Activated naive CD4-positive, alpha-beta T cell treated with anti-CD3 and anti-CD28 coated beads, Interleukin-2, amount 10 ng/mL, durations not matched to agents 7 days and 5 days (primary cell): ENCODE measurements at regions not wholly inside any gene's neighbourhood (a gene's known extent, or its start where the extent isn't known, plus 50 kb on each side); places are given as distances from the start of the nearest gene placed in this dataset.
"Not testable (repeated sequence)": the region's sequence is repeated elsewhere in the genome, so short reads cannot be mapped to it uniquely, and the experiment has no call there.

Source experiments
- CTCF ChIA-PET: fragments of 350-600 bp; sonication (Branson Sonifier 250); formaldehyde crosslinking; loops from one replicate; lab custom pipeline; 2021; ENCODE audit warnings: antibody characterized with exemption; lab: Charles Lee
- DNase-seq: peaks from one replicate; pipeline ENCODE4 v3.0.0-alpha.2; 2020
- H3K27ac Mint-ChIP-seq: one replicate; pipeline ENCODE4 v1.8.0; 2021; ENCODE audit warnings: mild to moderate bottlenecking, moderate library complexity, mixed read lengths
- H3K27me3 Mint-ChIP-seq: one replicate; pipeline ENCODE4 v1.8.0; 2021; ENCODE audit warnings: mild to moderate bottlenecking, mixed read lengths
- H3K36me3 Mint-ChIP-seq: one replicate; pipeline ENCODE4 v1.8.0; 2021; ENCODE audit warnings: mixed read lengths
- H3K4me1 Mint-ChIP-seq: one replicate; pipeline ENCODE4 v1.8.0; 2021; ENCODE audit warnings: mixed read lengths
- H3K4me3 Mint-ChIP-seq: one replicate; pipeline ENCODE4 v1.8.0; 2021; ENCODE audit warnings: mild to moderate bottlenecking, moderate library complexity, mixed read lengths
- H3K9me3 Mint-ChIP-seq: one replicate; pipeline ENCODE4 v1.8.0; 2021; ENCODE audit warnings: mixed read lengths

- H3K4me1 Mint-ChIP-seq: peaks cover 35% of the 10 kb centered on the region
- peaks cover 2% of the 10 kb centered on the region for H3K36me3 Mint-ChIP-seq
- H3K27ac Mint-ChIP-seq: no peak overlapping the region
- H3K27me3 Mint-ChIP-seq: peaks cover 80% of the 10 kb centered on the region
- no peak overlapping the region for H3K4me3 Mint-ChIP-seq
- CTCF ChIA-PET: no interaction called here
- peaks cover 5% of the 10 kb centered on the region for H3K9me3 Mint-ChIP-seq
- no peak for DNase-seq
Observed at GRCh38 chr6:3913958-3914337, 64.8 kb downstream of the FAM50B start.

- CTCF ChIA-PET: no interaction called here
- peak overlapping the region; percentile 71 for H3K27ac Mint-ChIP-seq
- H3K27me3 Mint-ChIP-seq: peaks cover 78% of the 10 kb centered on the region
- H3K4me3 Mint-ChIP-seq: peak overlapping the region; percentile 60
- H3K4me1 Mint-ChIP-seq: peaks cover 35% of the 10 kb centered on the region
- DNase-seq: peak; percentile 69
- H3K36me3 Mint-ChIP-seq: peaks cover 2% of the 10 kb centered on the region
- peaks cover 5% of the 10 kb centered on the region for H3K9me3 Mint-ChIP-seq
Observed at GRCh38 chr6:3915076-3915791, 66.1 kb downstream of the FAM50B start.

GRCh38 chr6:3916211-3916610 lies 67.0 kb downstream of the FAM50B start:
- Mint-ChIP-seq H3K27ac (peak overlapping the region; percentile 12), H3K4me1 (peaks cover 35% of the 10 kb centered on the region), H3K9me3 (peaks cover 5% of the 10 kb centered on the region), H3K36me3 (peaks cover 2% of the 10 kb centered on the region), H3K4me3 (no peak overlapping the region), H3K27me3 (peaks cover 78% of the 10 kb centered on the region)
- CTCF ChIA-PET: interaction anchor here (0.8 kb wide), 1 partner anchor 63 kb away, joined by 3 read pairs; no protein-coding TSS in a partner anchor
- no peak for DNase-seq

GRCh38 chr6:3916749-3917148 lies 67.6 kb downstream of the FAM50B start:
- H3K27me3 Mint-ChIP-seq: peaks cover 78% of the 10 kb centered on the region
- not testable (repeated sequence) for H3K36me3 Mint-ChIP-seq, H3K27ac Mint-ChIP-seq, H3K9me3 Mint-ChIP-seq, DNase-seq, H3K4me3 Mint-ChIP-seq
- peaks cover 35% of the 10 kb centered on the region for H3K4me1 Mint-ChIP-seq
- CTCF ChIA-PET: interaction anchor here (0.8 to 1.1 kb wide), 2 partner anchors 16 to 62 kb away, joined by 3 to 4 read pairs; no protein-coding TSS in a partner anchor

GRCh38 chr6:3918469-3918868 lies 69.3 kb downstream of the FAM50B start:
- Mint-ChIP-seq H3K9me3 (peaks cover 5% of the 10 kb centered on the region), H3K27ac (no peak overlapping the region), H3K4me1 (peaks cover 33% of the 10 kb centered on the region), H3K4me3 (no peak overlapping the region), H3K36me3 (peaks cover 2% of the 10 kb centered on the region), H3K27me3 (peaks cover 71% of the 10 kb centered on the region)
- CTCF ChIA-PET: interaction anchor here (1.0 kb wide), 1 partner anchor 15 kb away, joined by 3 read pairs; no protein-coding TSS in a partner anchor
- DNase-seq: no peak

GRCh38 chr6:3919130-3919628 lies 70.0 kb downstream of the FAM50B start:
- H3K27ac Mint-ChIP-seq: no peak overlapping the region
- no peak for DNase-seq
- H3K4me1 Mint-ChIP-seq: peaks cover 29% of the 10 kb centered on the region
- peaks cover 63% of the 10 kb centered on the region for H3K27me3 Mint-ChIP-seq
- CTCF ChIA-PET: interaction anchor here (0.5 to 1.0 kb wide), 2 partner anchors 14 to 60 kb away, joined by 3 read pairs; no protein-coding TSS in a partner anchor
- no peak overlapping the region for H3K4me3 Mint-ChIP-seq
- H3K9me3 Mint-ChIP-seq: peaks cover 5% of the 10 kb centered on the region
- peaks cover 2% of the 10 kb centered on the region for H3K36me3 Mint-ChIP-seq

- no peak overlapping the region for H3K4me3 Mint-ChIP-seq
- peaks cover 2% of the 10 kb centered on the region for H3K36me3 Mint-ChIP-seq
- peaks cover 23% of the 10 kb centered on the region for H3K4me1 Mint-ChIP-seq
- no peak for DNase-seq
- CTCF ChIA-PET: no interaction called here
- no peak overlapping the region for H3K27ac Mint-ChIP-seq
- peaks cover 67% of the 10 kb centered on the region for H3K27me3 Mint-ChIP-seq
- peaks cover 5% of the 10 kb centered on the region for H3K9me3 Mint-ChIP-seq
Observed at GRCh38 chr6:3919849-3920248, 70.7 kb downstream of the FAM50B start.

GRCh38 chr6:3920321-3920720 lies 71.1 kb downstream of the FAM50B start:
- Mint-ChIP-seq H3K4me1 (peaks cover 18% of the 10 kb centered on the region), H3K9me3 (peaks cover 5% of the 10 kb centered on the region), H3K27ac (no peak overlapping the region), H3K36me3 (peaks cover 2% of the 10 kb centered on the region), H3K27me3 (peaks cover 68% of the 10 kb centered on the region), H3K4me3 (no peak overlapping the region)
- no peak for DNase-seq
- CTCF ChIA-PET: no interaction called here

GRCh38 chr6:3921663-3922062 lies 72.5 kb downstream of the FAM50B start:
- H3K27me3 Mint-ChIP-seq: peaks cover 72% of the 10 kb centered on the region
- no peak overlapping the region for H3K27ac Mint-ChIP-seq
- no peak overlapping the region for H3K4me3 Mint-ChIP-seq
- DNase-seq: no peak
- H3K36me3 Mint-ChIP-seq: peaks cover 2% of the 10 kb centered on the region
- H3K4me1 Mint-ChIP-seq: peaks cover 4% of the 10 kb centered on the region
- peaks cover 4% of the 10 kb centered on the region for H3K9me3 Mint-ChIP-seq
- CTCF ChIA-PET: interaction anchor here (0.9 kb wide), 1 partner anchor 11 kb away, joined by 3 read pairs; no protein-coding TSS in a partner anchor

GRCh38 chr6:3922619-3923018 lies 73.4 kb downstream of the FAM50B start:
- not testable (repeated sequence) for H3K4me3 Mint-ChIP-seq, H3K4me1 Mint-ChIP-seq, H3K36me3 Mint-ChIP-seq, H3K27ac Mint-ChIP-seq, DNase-seq, H3K9me3 Mint-ChIP-seq
- H3K27me3 Mint-ChIP-seq: peaks cover 69% of the 10 kb centered on the region
- CTCF ChIA-PET: interaction anchor here (0.8 kb wide), 1 partner anchor 11 kb away, joined by 3 read pairs; no protein-coding TSS in a partner anchor

GRCh38 chr6:3925223-3926149 lies 76.3 kb downstream of the FAM50B start:
- H3K4me1 Mint-ChIP-seq, H3K9me3 Mint-ChIP-seq, CTCF ChIA-PET, H3K27ac Mint-ChIP-seq, DNase-seq, H3K4me3 Mint-ChIP-seq, H3K36me3 Mint-ChIP-seq: not testable (repeated sequence)
- H3K27me3 Mint-ChIP-seq: peaks cover 48% of the 10 kb centered on the region

GRCh38 chr6:3926150-3926482 lies 76.9 kb downstream of the FAM50B start:
- Mint-ChIP-seq H3K9me3 (no peaks in the 10 kb centered on the region), H3K36me3 (no peaks in the 10 kb centered on the region), H3K4me3 (no peak overlapping the region), H3K4me1 (no peaks in the 10 kb centered on the region), H3K27ac (no peak overlapping the region), H3K27me3 (peaks cover 41% of the 10 kb centered on the region)
- CTCF ChIA-PET: no interaction called here
- DNase-seq: no peak

- H3K4me3 Mint-ChIP-seq: no peak overlapping the region
- H3K4me1 Mint-ChIP-seq: no peaks in the 10 kb centered on the region
- DNase-seq: no peak
- H3K27ac Mint-ChIP-seq: no peak overlapping the region
- H3K9me3 Mint-ChIP-seq: no peaks in the 10 kb centered on the region
- H3K36me3 Mint-ChIP-seq: no peaks in the 10 kb centered on the region
- CTCF ChIA-PET: interaction anchor here (0.9 kb wide), 1 partner anchor 79 kb away, joined by 3 read pairs; the partner anchor contains the start of gene FAM50B
- peaks cover 29% of the 10 kb centered on the region for H3K27me3 Mint-ChIP-seq
Observed at GRCh38 chr6:3928111-3928510, 78.9 kb downstream of the FAM50B start.

- Mint-ChIP-seq H3K36me3 (no peaks in the 10 kb centered on the region), H3K4me3 (no peak overlapping the region), H3K4me1 (no peaks in the 10 kb centered on the region), H3K9me3 (no peaks in the 10 kb centered on the region), H3K27ac (no peak overlapping the region), H3K27me3 (peaks cover 30% of the 10 kb centered on the region)
- CTCF ChIA-PET: no interaction called here
- no peak for DNase-seq
Observed at GRCh38 chr6:3929281-3929798, 80.2 kb downstream of the FAM50B start.
